ENCODE measurements at regions not wholly inside any gene's neighbourhood (a gene's known extent, or its start where the extent isn't known, plus 50 kb on each side); places are given as distances from the start of the nearest gene placed in this dataset.
"Not testable (repeated sequence)": the region's sequence is repeated elsewhere in the genome, so short reads cannot be mapped to it uniquely, and the experiment has no call there.

DNA sequence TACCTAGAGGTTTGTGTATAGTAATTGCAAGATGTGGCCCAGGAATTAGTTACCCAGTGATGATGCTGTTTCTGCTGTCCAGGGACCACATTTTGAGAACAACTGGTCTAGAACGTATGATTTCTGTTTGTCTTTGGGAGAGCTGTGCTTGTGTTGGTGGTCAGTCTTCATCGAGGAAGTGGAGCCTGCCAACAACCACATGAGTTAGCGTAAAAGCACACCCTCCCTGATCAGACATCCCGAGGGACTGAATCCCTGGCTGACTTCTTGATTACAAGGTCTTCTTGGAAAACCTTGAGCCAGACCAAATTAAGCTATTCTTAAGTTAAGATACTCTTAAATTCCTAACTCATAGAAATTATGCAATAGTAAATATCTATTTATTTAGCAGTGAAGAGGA is 81.7 kb upstream of the ZPLD1 start:
- Histone ChIP-seq H3K4me1 (no peaks in the 10 kb centered on the region), H3K27me3 (no peaks in the 10 kb centered on the region), H3K4me3 (no peak overlapping the region), H3K27ac (no peak overlapping the region), H3K9me3 (no peaks in the 10 kb centered on the region), H3K36me3 (no peaks in the 10 kb centered on the region)
- TF ChIP-seq POLR2A (IDR thresholded peaks at IDR 0.05) (no peak), CTCF (IDR thresholded peaks at IDR 0.05) (no peak)
- no peak for DNase-seq

DNA sequence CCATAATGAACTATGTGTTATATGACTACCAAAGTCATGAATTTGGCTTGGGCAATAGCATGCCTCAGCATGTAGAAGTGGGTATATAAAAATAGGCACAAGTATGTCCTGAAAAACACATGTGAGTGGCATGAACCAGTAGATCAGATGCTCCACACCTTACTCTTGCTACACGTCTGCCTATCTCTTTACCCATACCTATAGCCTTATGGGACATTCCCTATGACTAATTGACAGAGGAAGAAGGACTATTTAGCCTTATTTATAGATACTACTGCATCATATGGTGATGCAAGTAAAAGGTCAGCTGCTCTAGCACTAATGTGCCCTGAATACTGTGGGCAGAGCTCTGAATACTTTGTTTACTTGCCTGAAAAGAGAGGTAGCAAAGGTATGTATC is 81.0 kb upstream of the ZPLD1 start:
- DNase-seq = no peak
- Histone ChIP-seq H3K27me3 (no peaks in the 10 kb centered on the region), H3K4me1 (no peaks in the 10 kb centered on the region), H3K4me3 (no peak overlapping the region), H3K27ac (no peak overlapping the region), H3K36me3 (no peaks in the 10 kb centered on the region), H3K9me3 (no peaks in the 10 kb centered on the region)
- TF ChIP-seq CTCF (IDR thresholded peaks at IDR 0.05) (no peak), POLR2A (IDR thresholded peaks at IDR 0.05) (no peak)

- Histone ChIP-seq H3K27ac (no peak overlapping the region), H3K36me3 (no peaks in the 10 kb centered on the region), H3K27me3 (no peaks in the 10 kb centered on the region), H3K4me3 (no peak overlapping the region), H3K4me1 (no peaks in the 10 kb centered on the region), H3K9me3 (no peaks in the 10 kb centered on the region)
- TF ChIP-seq CTCF (IDR thresholded peaks at IDR 0.05) (no peak), POLR2A (IDR thresholded peaks at IDR 0.05) (no peak)
- no peak for DNase-seq
Observed at GRCh38 chr3:102354818-102355515, 79.8 kb upstream of the ZPLD1 start.

- no peak for TF ChIP-seq CTCF (IDR thresholded peaks at IDR 0.05)
- no peak for TF ChIP-seq POLR2A (IDR thresholded peaks at IDR 0.05)
- no peak for DNase-seq
Observed at GRCh38 chr3:102356506-102356905, 78.3 kb upstream of the ZPLD1 start.

GRCh38 chr3:102357313-102357712 is 77.5 kb upstream of the ZPLD1 start:
- not testable (repeated sequence) for H3K27me3 ChIP-seq, H3K36me3 ChIP-seq, H3K9me3 ChIP-seq, H3K4me1 ChIP-seq, H3K27ac ChIP-seq, H3K4me3 ChIP-seq, DNase-seq

More at GRCh38 chr3:102356506-102356905, 78.3 kb upstream of the ZPLD1 start:
- H3K36me3 ChIP-seq = no peaks in the 10 kb centered on the region
- H3K27ac ChIP-seq = no peak overlapping the region
- no peaks in the 10 kb centered on the region for H3K9me3 ChIP-seq
- no peak overlapping the region for H3K4me3 ChIP-seq
- H3K4me1 ChIP-seq = no peaks in the 10 kb centered on the region
- H3K27me3 ChIP-seq = no peaks in the 10 kb centered on the region

DNA sequence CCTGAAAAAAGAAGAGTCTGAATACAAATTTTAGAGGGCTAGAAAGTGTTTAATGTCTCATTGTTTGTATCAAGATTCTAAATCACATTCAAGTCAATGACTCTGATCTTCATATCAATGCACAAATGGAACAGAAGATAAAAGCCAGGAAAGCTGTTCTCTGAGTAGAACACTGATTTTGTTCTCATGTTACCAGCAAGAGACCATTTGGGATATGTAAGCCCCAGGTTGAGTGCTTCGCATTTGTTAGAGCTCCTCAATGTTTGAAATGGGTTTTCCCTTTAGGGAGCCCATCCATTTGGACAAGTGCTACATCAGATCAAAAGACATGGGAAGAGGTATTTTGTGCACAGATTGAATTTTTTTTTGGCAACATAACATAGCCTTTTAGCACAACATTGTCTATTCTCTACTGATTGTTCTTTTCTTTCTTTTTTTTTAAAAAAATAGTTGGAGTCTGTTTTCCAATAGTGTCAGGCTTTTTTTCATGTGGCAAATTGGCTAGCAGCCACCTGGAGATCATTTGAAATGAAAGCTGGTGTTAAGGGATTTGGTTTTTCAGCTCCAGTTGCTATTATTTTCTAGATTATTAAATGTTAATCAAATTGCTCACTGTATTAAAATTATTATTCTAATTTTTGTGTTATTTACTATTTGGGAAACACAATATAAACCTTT is 74.5 kb upstream of the ZPLD1 start:
- H3K4me1 ChIP-seq = no peaks in the 10 kb centered on the region
- H3K27ac ChIP-seq = no peak overlapping the region
- DNase-seq = no peak
- no peaks in the 10 kb centered on the region for H3K27me3 ChIP-seq
- no peaks in the 10 kb centered on the region for H3K9me3 ChIP-seq
- no peak overlapping the region for H3K4me3 ChIP-seq
- H3K36me3 ChIP-seq = no peaks in the 10 kb centered on the region
- no peak for TF ChIP-seq POLR2A (IDR thresholded peaks at IDR 0.05)
- no peak for TF ChIP-seq CTCF (IDR thresholded peaks at IDR 0.05)

Data from Peyer's patch (tissue), 4 donors.